CD4-positive, alpha-beta T cell treated with Interferon gamma for 1 hour (primary cell): ENCODE measurements at regions not wholly inside any gene's neighbourhood (a gene's known extent, or its start where the extent isn't known, plus 50 kb on each side); places are given as distances from the start of the nearest gene placed in this dataset.

Source experiments
- DNase-seq: peaks from one replicate; pipeline ENCODE4 v3.0.0-alpha.2; 2020

GRCh38 chr6:16849988-16850680 is 88.9 kb upstream of the ATXN1 start:
- DNase-seq, result no peak

- no peak for DNase-seq
Measured at GRCh38 chr6:16849280-16849987, 88.2 kb upstream of the ATXN1 start.

DNA sequence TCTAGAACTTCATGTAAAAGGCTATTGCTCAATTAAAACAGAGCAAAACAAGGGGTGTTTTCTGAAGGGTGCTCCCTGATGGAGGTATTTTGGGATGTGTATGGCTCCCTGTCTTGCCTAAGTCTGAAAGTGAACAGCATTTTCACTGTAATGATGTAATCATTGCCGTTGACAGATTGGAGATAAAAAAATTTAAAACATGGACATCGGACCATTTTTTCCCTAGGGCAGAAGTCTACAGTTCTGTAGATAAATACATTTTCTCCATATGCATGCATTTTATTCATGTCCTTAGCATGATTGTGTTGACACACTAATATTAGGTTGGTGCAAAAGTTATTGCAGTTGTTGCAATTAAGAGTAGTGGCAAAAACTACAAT is 85.1 kb upstream of the ATXN1 start:
- no peak for DNase-seq

DNA sequence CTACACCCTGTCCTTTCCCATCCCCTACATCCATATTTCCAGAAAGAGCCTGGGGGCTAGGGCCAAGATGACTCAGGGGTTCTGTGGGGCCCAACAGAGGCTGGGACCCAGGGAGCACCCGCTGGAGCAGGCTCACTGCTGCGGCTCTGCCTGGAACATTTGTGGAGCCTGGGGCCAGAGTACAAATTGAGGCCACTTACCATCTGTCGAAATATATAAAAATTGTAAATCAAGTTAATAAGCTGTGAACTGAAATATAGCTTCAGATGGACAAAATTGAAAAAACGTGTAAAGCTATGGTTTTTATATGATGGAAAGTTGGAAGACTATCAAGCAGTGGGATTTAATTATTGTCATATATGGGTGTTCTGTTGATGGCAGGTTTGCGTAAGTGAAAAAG is 82.9 kb upstream of the ATXN1 start:
- no peak for DNase-seq

DNA sequence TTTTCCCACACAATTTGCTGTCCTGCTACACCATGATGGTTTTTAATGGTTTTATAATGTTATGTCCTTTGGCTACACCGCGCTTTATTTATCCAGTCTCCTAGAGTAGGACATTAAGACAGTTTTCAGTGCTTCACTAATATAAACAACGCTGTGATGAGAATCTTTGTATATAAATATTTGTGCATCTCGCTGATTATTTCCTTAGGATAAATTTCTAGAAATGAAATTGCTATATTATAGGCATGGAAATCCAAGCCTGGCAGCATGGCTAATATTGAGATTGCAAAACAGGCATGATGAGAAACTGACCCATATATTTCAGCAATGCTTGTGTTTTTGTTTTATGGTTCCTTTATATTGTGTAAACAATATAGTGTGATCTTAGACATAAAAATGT is 81.4 kb upstream of the ATXN1 start:
- DNase-seq, result no peak

- DNase-seq, result no peak
Measured at GRCh38 chr6:16841241-16841640, 80.0 kb upstream of the ATXN1 start.

GRCh38 chr6:16840725-16841124 is 79.5 kb upstream of the ATXN1 start:
- DNase-seq, result no peak

- no peak for DNase-seq
Measured at GRCh38 chr6:16840291-16840690, 79.0 kb upstream of the ATXN1 start.

GRCh38 chr6:16839631-16840179 is 78.4 kb upstream of the ATXN1 start:
- no peak for DNase-seq

DNA sequence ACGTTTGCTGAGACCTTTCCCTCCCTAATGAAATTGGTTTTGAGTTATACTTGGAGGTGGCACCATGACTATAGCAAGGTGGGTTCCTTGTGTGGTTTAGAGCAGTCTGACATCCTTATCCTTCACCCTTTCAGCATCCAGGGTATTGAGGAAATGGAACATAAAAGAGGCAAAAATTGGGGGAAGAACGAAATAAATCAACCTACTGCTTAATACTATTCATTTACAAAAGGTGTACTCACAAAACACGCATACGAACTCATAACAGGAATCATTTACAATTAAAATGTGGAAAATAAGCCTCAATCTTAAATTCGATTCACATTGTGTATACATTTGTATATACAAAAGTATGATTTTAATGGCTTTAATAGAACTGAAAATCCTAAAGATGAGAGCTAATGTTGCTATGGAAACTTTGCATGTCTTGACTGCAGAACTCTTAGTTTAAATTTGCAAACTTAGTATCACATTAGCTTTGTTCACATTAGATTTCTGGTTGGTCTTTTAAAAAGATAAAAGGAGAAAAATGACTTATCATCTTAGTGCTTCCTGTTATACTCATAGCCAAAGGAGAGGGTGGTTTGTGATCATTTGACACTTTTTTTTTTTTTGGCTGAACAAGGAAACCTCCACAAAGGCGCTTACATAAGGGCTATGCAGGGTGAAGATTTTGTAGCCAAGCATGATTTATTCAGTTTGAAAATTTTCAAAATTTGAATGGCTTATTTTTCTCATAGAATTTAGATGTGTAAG is 76.1 kb upstream of the ATXN1 start:
- no peak for DNase-seq

- no peak for DNase-seq
Measured at GRCh38 chr6:16836144-16836981, 75.1 kb upstream of the ATXN1 start.

GRCh38 chr6:16834242-16834641 is 73.0 kb upstream of the ATXN1 start:
- DNase-seq, result no peak

DNA sequence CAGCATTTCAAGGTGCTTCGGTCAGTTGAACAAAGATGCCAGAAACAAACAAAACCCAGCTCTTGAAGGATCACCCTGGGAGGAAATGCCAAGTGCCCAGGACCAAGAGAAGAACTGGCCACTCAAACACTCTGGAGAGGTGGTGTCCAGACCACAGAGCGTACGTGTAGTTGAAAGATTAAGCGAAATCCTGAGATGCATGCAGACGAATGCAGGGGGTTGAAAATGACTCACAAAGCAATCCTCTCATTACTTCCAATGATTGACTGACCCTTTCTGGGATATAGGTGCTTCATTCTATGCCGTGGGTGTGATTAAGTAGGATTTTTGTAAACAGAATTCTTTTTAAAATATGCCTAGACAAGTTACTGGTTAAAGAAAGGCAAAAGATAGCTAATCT is 71.5 kb upstream of the ATXN1 start:
- DNase-seq, result no peak

GRCh38 chr6:16832043-16832567 is 70.8 kb upstream of the ATXN1 start:
- no peak for DNase-seq

DNA sequence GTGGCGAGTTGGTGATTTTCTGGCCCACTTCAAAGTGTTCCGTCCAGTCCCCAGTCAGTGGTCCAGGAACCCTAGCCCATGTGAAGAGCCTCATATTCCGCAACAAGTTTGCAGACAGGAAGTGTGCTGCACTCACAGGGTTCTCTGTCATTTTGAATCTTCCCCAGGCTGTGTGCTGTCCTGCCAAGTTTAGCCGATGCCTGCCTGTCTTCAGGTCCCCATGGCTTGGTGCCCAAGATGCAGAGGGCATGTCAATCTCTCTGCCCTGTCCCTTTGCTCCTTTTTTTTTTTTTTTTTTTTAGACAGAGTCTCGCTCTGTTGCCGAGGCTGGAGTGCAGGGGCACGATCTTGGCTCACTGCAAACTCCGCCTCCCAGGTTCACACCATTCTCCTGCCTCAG is 69.9 kb upstream of the ATXN1 start:
- no peak for DNase-seq

GRCh38 chr6:16828058-16828457 is 66.8 kb upstream of the ATXN1 start:
- DNase-seq, result no peak

- DNase-seq, result no peak
Measured at GRCh38 chr6:16827627-16828026, 66.4 kb upstream of the ATXN1 start.

- no peak for DNase-seq
Measured at GRCh38 chr6:16825784-16826183, 64.5 kb upstream of the ATXN1 start.

DNA sequence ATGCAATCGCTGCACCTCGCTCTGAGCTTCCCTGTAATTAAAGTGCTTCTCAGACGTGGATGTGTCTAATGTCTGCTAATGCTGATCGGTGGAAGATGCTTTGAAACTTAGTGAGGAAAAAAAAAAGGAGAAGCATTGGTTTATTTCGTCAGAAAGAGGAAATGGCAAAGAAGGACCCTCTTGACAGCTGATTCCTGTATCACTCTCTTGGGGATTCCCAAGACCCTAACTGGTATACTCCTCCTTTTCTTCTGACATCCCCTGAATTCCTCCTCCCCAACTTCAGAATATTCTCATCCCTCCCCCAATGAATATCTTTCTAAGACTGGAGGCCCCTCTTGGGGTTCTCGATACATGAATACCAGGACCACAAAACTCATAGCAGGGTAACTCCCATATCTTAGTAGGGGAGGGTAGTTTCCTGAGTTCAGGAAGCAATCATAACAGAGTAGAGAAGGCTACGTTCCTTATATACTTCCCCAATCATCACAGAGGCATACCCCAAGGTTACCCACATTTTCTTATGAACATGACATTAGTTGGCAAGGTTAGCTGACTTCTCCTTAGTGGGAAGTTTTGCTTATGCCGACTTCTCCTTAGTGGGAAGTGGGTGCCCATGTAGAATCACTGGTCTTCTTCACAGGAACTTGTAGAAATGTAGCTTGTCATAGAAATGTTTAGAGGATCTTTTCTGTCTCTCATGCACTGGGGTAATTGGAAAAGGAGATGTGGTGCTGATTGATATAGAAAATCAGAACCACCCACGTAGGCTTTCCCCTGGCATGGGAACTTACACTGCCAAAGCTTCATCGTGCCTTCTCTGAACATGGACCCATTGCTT is 63.8 kb upstream of the ATXN1 start:
- no peak for DNase-seq

- no peak for DNase-seq
Measured at GRCh38 chr6:16823718-16824352, 62.6 kb upstream of the ATXN1 start.
